GM12873 (cell line): ENCODE measurements at regions not wholly inside any gene's neighbourhood (a gene's known extent, or its start where the extent isn't known, plus 50 kb on each side); places are given as distances from the start of the nearest gene placed in this dataset.

ENCODE experiments used
- CTCF ChIP-seq: IDR thresholded peaks from 2 replicates; pipeline ENCODE4 v1.5.1; 2012; ENCODE audit warnings: low read depth, mild to moderate bottlenecking, moderate library complexity, low read length, control low read depth; ENCODE audit not compliant: insufficient read depth; ENCODE audit errors: missing control alignments

DNA sequence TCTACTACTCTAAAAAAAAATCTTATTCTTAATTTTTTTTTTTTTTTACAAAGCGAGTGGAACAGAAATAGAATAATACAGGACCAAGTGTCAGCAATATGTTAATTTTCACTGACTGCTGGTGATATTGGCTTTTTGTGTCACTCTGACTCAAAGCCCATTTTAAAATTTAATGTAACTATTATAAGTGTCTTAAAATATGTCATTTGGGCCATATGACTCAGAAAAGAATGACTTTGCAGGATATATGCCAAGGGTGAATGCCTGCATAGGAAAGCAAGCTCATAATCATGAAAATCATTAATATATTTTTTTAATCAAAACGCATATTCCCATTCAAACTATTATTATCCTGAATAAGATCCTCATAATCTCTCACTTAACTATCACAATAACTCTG is 149.2 kb downstream of the GNAT3 start:
- no peak for TF ChIP-seq CTCF

DNA sequence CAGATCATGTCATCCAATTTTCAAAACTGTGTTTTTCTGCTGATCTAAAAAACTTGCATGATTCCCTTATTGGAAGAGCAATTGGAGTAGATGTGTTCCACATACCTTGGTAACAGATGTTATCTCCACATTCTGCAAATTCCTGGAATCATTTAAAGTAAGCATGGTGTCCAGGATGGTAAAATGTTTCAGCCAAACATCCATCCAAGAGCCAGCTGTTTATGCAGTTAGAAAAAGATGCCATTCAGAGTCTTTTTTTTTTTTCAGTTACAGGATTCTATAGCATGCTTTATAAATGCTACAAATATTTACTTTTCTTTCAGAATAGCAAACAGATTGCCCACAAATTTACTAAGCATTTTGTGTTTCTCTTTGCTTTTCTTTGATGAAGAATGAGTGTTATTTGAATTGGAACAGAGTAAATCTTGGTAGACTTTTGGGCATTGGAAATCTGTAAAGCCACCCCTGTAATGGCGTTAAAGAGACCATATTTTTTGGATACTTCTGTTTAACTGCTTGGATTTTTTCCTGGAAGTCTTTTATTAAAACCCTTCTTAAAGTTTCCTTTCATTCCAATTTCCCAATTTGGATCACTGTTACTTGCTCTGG is 149.8 kb downstream of the GNAT3 start:
- TF ChIP-seq CTCF = no peak

- TF ChIP-seq CTCF = no peak
Measured at GRCh38 chr7:80359476-80359875, 152.4 kb downstream of the GNAT3 start.

- no peak for TF ChIP-seq CTCF
Measured at GRCh38 chr7:80359029-80359428, 152.8 kb downstream of the GNAT3 start.

DNA sequence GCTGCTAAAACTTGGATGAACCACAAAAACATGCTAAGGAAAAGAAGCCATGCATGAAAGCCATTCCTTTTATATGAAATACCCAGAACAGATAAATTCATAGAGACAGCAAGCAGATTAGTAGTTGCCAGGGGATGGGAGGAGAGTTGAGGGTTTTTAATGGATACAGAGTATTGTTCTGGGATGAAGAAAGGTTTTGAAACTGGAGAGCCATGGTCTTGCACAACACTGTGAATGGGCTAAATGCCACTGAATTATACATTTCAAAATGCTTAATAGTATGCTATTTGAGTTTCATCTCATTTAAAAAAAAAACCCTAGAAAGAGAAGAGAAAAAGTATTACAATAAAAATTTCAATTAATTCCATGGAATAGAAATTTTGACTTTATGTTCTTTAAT is 154.3 kb downstream of the GNAT3 start:
- no peak for TF ChIP-seq CTCF

DNA sequence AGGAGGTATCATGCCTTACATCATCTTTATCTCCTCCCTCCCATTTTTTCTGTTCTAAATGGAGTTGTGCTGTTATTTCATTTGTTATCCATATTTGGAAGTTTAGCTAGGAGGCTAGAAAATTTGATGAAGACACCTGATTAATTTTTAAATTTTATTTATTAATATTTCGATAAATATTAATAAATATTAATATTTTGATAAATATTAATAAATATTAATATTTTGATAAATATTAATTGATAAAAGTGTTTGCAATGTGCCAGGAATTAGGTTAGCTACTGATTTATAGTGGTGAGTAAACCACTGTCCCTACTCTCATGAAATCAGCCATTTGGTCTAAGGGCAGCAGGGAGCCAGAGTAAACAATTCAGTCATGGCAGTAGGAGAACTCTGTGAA is 161.4 kb downstream of the GNAT3 start:
- TF ChIP-seq CTCF = no peak

DNA sequence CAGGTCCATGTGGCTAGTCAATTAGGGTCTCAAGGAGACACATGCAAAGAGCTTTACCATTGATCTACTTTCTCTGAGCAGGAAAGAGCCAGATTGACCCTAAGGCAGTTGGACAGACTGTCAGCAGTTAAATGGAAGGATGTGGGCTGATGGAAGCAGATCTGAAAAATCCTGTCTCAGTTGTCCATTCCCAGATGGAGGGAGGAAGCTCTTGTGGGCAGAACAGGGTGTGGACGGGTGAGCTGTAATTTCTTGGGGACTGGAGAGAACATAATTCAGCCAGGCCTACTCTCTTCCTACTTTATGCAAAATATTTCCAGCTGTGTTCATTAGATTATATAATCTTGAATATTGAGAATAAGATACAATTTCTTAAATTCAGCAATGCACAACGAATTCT is 163.6 kb downstream of the GNAT3 start:
- no peak for TF ChIP-seq CTCF

- no peak for TF ChIP-seq CTCF
Measured at GRCh38 chr7:80347173-80347572, 164.7 kb downstream of the GNAT3 start.
